ENCODE measurements at regions not wholly inside any gene's neighbourhood (a gene's known extent, or its start where the extent isn't known, plus 50 kb on each side); places are given as distances from the start of the nearest gene placed in this dataset.

GRCh38 chr2:71801969-71802368 is 345.7 kb downstream of the CYP26B1 start:
- TF ChIP-seq CTCF (IDR thresholded peaks at IDR 0.05): peak in 4 of 6 experiments; percentile 32 to 43 (median 42)
- TF ChIP-seq POLR2AphosphoS5 (IDR thresholded peaks at IDR 0.05): no peak
